ENCODE measurements at regions not wholly inside any gene's neighbourhood (a gene's known extent, or its start where the extent isn't known, plus 50 kb on each side); places are given as distances from the start of the nearest gene placed in this dataset.
"Not testable (repeated sequence)": the region's sequence is repeated elsewhere in the genome, so short reads cannot be mapped to it uniquely, and the experiment has no call there.

DNA sequence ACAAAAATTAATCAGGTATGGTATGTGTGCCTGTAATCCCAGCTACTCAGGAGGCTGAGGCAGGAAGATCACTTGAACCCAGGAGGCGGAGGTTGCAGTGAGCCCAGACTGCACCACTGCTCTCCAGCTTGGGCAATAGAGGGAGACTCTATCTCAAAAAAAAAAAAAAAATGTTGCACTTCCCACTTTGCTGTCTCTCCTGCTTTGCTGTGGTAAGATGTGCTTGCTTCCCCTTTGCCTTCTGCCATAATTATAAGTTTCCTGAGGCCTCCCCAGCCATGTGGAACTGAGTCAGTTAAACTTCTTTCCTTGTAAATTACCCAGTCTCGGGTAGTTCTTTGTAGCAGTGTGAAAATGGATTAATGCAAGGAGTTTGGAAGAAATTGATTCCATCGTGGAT lies 120.3 kb upstream of the CFAP20DC start:
- DNase-seq, result not testable (repeated sequence)

DNA sequence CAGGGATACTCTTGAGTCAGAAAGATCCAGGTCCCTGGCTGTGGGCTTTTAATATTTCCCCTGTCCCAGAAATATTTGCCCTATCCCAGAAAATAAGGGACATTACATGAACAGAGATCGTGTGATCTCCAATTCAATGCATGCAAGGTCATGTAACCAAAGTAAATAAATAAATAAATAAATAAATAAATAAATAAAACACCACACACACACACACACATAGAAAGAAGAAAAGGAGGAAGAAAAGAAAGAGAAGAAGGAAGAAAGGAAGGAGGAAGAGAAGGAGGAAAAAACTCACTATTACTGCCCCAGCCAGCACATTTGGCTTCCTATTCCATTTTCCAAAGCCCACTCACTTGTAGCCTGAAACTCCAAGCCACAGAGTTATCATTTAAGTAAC lies 117.9 kb upstream of the CFAP20DC start:
- no peak for DNase-seq

DNA sequence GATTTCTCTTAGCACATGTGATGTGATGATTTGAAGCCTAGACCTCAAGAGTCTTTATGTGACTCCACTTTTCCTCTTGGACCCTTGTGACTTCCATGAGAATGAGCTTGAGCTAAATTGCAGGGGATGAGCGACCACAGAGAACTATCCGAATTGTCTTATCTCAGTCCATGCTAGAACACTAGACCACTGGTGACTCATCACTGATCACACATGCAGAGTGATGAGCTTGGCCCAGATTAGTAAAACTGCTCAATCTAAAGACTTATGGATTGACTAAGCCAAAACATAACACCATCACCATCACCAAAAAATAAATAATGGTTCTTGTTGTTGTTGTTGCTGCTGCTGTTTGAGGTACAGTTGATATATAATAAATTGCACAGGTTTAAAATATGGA lies 114.1 kb upstream of the CFAP20DC start:
- DNase-seq, result no peak

DNA sequence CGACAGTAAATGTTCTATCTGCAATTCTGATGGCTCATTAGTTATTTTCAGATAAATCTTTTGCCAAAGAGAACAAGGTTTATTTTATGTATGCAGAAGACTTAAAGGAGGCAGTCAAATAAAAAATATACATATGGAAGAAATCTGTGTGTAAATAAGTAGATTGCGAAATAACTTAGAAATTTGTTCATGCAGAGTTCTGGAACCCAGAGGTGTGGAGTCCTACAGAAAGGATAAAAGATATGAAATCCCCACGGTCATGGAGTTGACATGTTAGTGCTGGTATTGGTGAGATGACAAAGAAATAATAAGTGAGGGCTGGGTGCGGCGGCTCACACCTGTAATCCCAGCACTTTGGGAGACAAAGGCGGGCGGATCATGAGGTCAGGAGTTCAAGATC lies 111.2 kb upstream of the CFAP20DC start:
- DNase-seq, result no peak

DNA sequence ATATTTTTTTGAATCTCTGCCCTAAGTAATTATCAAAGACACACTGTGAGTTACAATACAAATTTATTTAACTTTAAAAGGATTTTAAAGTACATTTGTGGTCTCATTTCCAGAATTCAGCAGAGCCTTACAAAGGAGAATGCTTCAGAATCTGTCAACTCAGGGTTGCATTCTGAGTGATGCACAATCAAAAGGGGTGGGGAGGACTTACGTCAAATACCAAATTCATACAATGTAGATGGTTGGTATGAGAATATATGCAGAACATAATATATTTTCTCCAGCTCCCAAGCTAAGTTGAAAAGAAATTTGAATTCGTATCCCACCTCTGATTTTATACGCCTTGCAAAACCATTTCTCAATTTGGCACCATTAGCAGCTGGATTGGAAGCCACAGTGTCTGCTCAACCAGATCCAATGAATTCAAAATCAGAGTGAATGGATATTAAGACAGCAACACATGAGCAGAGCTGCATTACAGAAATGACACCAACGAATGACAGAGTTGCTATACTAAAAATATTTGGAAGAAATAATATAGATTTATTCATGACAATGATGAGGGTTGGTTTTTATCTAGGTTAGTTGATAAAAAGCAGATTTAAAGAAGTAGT lies 110.4 kb upstream of the CFAP20DC start:
- DNase-seq, result no peak

DNA sequence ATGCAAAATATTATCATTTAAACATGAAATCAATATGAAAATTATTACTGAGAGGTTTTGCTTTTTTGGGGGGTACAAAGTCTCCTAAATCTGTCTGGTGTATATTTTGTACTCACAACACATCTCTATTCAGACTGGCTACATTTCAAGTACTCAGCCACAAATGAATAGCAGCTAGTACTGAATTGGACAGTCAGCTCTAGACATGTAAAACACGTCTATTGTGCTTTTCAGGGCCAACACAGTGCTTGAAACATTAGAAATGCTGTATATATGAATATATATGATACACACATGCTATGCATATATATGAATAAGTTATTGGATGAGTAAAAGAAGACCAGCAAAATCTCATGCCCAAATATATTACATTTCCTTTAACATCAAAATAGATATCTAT lies 103.8 kb upstream of the CFAP20DC start:
- no peak for DNase-seq

DNA sequence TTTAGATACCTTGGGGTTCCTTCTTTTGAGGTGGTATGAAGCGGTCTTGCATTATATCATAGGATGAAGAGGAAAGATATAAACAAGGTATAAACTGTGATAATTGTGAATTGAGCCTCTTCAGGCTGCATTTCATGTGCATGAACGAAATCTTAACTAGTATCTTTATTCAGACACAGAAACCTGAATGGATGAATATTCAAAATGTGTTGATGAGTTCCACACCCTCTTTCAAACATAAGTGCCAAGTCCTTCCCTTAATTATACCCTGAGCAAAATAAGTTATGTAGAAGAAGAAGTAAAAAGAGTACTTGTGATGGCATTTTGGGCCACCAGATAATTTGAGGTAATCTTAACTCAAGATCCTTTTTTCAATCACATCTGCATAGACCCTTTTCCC lies 103.1 kb upstream of the CFAP20DC start:
- no peak for DNase-seq

DNA sequence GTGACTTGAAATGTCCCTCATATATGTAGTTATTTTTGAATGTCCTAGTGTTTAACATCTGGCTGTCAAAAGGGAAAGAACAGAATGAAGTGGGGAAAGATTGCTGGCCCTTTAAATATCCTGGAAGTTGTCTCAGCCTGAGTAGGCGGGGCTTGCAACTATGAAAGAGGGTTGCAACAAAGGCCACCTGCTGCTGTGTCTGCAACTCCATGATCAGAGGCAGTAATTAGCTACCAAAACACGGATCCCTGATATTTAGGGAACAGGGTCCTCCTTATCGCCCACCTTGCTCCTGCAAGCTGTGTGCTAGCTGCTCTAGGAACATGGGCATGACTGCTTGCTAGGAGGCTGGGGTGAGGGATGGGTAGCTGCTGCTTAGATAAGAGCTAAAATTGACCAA lies 100.2 kb upstream of the CFAP20DC start:
- DNase-seq, result no peak

DNA sequence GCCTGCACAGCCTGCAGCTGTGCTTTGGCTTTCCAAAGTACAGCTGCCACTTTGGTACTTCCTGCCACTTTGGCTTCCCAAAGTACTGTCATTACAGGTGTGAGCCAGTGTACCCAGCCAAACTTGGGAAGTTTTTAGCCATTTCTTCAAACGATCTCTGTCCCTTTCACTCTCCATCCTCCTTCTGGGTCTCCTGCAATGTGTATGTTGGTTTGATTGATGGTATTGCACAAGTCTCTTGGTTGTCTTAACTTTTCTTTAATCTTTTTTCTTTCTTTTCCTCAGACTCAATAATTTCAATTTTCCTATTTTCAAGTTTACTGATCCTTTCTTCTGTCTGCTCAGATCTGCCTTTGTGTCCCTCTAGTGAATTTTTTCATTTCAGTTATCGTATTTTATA lies 99.3 kb upstream of the CFAP20DC start:
- DNase-seq, result no peak

DNA sequence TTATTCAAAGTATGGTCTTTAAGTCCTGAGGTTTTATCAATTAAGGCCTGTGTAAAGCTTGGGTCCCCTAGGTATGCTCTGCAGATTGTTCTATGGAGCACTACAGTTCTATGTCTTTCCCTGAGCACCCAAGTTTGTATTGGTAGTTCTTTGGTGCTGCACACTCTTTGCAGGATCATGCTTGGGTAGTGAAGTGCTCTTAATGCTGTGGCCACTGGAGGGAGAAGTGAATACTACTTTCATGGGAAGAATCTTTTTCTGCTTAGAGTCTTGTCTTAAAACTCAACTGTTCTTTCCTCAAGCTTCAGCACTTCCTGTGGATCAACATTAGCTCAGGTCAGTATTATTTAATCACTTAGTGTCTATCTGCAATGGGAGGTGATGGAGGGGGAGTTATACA lies 93.6 kb upstream of the CFAP20DC start:
- DNase-seq, result no peak

DNA sequence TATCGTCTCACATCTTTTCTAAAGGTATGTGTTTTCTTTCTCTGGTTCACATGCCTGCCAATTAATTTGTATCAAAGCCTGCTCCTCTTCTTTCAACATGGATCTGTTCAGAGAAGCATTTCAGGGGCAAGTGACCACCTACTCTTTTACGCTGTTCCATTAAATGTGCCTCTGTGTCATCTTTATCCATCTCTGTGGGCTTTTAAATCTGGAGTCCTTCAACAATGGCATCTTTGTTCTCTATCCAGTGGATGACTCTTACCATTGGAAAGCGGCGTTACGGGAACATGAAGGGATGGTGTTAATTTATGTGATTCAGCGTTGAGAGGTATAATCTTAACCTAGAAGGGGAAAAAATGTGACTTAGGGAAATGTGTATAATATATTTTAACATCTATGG lies 92.7 kb upstream of the CFAP20DC start:
- no peak for DNase-seq

DNA sequence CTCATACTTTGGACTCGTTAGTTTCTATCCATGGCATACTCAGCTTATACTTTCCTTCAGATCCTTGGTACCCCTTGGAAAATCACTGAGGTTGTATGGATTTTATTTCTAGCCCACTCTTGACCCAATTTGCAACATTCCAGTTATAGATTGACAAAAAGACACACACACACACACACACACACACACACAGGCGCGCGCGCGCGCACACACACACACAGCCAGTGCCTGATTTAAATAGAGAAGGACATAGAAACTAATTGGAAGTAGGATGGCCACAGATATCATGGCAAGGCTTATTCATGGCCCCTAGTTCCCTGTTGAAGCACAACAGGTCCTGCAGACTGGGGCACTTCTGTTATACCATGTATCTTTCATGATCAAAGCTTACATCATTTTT lies 89.1 kb upstream of the CFAP20DC start:
- no peak for DNase-seq

DNA sequence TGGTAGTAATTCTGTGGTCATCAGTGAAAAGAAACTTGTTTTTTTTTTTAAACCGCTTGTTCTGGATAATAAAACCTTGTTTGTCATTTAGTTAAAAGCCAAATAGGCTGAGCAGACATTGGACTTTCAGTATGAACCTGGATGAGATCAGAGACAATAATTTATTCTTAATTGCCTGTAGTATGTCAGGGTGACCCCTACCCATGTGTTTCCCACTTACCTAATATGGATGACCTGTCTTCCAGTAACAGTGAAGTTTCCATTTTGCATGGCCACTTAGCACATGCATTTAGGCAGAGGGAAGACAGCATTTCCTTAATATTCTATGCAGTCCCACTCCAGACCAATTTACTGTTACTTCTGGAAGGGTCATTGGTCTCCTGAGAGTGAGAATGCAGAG lies 87.6 kb upstream of the CFAP20DC start:
- no peak for DNase-seq

DNA sequence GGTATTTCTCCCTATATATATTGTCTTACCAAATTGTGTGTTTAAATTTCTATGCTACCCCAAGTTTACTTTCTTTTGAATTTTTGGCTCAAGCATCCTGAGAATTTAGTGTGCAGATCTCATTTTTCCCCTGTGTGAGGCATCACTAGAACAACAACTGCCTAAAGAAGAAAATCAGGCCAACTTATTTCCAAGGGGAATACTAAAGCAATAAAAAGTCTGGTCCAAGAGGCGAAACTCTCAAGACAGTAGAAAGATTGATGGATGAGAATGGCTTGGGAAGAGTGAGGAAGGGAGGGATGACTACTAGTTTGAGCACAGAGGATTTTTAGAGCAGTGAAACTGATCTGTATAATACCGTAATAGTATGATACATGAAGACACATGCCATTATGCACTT lies 86.3 kb upstream of the CFAP20DC start:
- no peak for DNase-seq

DNA sequence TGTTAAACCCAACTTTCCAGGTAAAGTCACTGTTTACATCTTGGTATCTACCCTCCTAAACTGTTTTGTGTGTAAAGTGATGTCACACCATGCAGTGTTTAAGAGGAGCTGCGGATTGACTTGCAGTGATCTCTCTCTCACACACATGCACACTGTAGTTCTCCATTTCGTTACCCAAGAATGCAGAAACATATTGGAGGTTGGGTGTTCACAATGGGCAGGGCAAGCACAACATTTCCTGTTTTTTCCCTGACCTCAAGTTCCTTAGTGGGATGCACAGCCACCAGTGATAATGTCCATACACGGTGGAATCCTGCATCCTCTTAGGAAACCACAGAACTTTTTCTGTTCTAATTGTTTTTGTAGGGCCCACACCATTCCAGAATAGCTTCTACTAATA lies 85.3 kb upstream of the CFAP20DC start:
- DNase-seq, result no peak

DNA sequence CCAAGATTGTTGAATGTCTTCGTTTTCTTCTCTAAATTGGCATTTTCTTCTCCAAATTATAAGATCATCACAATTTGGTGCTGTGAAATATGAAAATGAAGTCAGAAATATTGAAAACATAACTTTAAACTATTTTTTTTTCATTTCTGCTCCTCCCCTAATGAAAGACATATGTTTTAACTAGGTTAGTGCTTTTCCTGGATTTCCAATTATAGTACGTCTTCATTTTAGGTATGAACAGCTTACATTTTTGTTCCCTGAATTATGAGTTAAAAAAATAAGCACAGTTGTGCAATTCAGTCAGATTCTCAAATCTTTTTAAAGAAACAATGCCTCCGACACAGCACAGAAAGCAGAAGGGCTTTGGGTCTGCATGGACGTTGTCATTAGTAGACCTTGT lies 83.5 kb upstream of the CFAP20DC start:
- no peak for DNase-seq

DNA sequence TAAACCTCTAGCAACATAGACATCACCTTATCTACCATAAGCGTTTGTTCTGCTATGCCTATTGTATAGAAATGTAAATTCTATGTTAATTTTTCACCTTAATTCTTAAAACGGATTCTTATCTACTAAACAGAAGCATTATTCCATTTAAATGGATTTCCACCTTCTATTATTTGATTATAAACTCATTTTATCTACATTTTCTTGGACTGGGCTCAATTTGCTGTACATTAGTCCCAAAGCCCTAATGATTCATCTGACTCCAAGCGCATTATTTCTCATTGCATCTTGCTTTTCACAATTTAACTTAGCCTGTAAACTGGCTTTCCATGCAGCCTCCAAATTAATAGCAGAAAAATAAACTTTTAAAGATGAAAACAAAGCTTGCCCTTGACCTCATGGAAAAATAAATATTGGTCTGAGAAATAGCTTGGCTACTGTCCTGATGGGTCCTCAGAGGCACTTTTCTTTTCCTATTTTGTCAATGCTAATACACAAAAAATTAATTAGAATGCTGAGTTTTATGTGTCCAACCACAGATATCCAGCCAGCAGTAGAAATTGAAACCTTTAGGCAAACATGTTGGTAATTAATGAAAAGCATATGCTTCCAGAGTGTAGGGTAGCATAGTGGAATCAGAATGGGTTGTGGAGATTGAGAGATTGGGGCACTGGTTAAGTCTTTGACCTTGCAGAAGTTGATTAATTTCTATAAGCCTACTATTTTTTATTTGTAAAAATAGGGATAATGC lies 81.4 kb upstream of the CFAP20DC start:
- DNase-seq, result no peak

DNA sequence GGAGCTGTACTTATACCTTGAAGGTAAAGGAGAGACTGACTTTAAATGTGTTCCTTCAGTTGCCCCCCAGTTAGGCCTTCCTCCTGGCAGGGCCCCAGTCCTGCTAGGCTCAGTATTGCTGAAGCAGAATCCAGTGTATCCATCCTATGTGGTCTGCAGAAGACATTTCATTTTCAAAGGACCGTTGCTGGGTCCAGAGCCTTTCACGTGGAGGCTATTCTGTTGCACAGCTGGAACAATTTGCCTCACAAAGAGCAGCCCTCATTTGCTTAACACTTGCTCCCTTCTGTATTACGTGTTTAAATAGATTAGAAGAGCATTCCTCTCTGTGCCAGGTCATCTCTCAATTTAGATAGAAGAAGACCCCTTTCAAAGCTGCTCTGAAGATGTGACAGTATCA lies 78.9 kb upstream of the CFAP20DC start:
- no peak for DNase-seq

DNA sequence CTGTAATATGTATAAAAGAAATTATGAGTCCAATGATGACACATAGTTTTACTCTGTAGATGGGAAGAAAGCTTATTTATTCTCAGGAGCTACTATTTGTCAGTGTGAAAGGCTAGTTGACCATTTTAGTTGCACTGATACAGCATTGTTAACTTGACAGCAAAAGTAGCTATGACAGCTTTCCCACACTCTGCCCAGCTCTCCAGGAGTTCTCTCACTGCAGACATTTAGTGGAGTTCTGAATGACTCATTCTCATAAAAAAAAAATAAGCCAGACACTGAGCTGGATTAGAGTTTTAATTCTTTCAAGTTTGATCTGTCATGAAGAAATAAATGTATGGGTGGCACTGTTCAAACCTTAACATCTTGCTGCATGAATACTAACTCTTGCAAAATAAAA lies 77.2 kb upstream of the CFAP20DC start:
- no peak for DNase-seq

DNA sequence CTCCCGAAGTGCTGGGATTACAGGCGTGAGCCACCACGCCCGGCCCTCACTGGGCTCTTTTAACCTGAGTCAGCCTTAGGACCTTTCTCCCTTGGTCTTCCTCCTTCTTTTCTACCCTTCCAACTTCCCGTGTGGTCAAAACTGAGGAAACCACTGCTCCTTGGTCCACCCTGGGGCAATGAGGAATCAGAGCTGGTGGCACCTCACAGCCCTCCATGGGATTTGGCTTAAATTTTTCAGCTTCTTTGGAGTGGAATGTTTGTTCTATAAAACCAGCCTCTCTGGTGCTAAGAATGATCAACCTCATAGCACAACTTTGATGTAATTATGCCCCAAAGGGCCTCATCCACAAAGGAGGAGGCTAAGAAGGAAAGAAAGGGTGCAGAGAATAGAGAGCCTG lies 76.6 kb upstream of the CFAP20DC start:
- DNase-seq, result no peak

DNA sequence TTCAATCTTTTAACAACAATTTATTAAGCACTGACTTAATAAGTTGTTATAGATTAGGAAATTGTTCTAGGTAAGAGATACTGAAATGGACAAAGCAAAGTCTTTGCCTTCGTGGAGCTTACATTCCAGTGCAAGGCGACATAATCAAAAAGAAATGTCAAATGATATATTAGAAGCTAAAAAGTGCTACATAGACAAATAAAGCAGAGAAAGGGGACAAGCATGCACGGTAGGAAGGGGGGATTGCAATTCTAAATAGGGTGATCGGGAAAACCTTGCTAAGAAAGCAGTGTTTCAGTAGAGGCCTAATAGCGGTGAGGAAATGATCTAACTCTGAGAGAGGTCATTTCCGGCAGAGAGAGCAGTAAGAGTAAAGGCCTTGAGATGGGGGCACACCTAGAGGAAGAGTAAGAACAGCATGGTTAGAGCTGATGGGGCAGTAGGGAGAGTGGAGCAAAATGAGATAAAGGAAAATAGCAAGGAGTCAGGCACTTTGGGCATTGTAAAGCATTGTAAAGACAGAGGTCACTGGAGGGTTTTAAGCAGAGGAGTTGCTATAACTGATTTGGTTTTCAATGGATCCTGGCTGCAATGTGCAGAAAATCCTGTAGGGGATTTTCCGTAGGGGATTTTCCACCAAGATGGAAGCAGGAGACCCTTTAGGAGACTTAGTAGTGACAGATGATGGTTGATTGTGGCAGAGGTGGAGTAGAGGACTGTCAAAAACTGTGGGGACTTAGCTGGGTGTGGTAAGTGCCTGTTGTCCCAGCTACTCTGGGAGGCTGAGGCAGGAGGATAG lies 71.7 kb upstream of the CFAP20DC start:
- no peak for DNase-seq

DNA sequence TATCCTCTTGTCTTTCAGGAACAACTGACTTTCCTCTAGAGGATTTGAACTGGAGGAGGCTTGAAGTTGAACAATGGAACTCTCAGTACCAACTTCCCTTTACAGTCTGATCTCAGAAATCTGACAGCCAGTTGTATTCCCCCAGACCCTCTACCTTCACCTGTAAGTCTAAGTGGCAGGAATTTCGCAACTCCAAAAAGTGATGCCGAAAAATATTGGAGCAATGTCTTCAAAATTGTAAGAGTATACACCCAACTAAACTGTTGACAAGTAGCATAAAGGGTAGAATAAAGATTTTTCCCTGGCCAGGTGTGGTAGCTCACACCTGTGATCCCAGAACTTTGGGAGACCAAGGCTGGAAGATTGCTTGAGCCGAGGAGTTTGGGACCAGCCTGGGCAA lies 69.1 kb upstream of the CFAP20DC start:
- no peak for DNase-seq

DNA sequence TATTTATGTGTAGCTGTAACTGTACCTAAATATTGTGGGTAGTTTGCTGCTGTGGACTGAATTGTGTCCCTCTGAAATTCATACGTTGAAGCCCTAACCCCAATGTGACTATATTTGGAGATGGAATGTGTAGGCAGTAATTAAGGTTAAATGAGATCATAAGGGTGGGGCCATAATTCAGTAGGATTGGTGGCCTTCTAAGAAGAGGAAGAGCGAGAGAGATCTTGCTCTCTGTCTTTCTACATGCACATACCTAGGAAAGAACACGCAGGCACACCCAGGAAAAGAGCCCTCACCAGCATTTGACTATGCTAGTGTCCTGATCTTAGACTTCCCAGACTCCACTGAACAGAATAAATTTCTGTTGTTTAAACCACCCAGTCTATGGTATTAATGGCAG lies 67.6 kb upstream of the CFAP20DC start:
- DNase-seq, result no peak

DNA sequence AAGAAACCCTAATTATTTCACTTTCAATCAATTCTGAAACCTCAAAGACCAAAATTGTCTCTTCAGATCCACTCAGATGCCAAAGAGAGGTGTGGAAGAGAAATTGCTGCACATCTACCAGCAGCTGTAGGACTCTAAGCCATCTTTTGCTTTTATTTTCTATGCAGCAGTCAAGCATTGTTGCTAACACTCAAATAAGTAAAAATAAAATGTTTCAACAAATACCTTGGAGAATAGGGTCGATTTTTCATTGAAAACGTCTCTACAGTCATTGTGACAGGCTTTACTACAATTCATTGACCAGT lies 66.4 kb upstream of the CFAP20DC start:
- DNase-seq, result no peak

Data from activated effector memory CD4-positive, alpha-beta T cell treated with anti-CD3 and anti-CD28 coated beads, Interleukin-2, amount 50 U/mL, for 16 hours (primary cell).